ENCODE measurements at regions not wholly inside any gene's neighbourhood (a gene's known extent, or its start where the extent isn't known, plus 50 kb on each side); places are given as distances from the start of the nearest gene placed in this dataset.
A peak's percentile ranks its signal among the peaks of the same experiment; 100 is the strongest.

- no peak for TF ChIP-seq CREB1 (CRISPR knock-in tag; IDR thresholded peaks at IDR 0.05; ENCODE audit: low read depth)
- peak; percentile 53 to 72 for TF ChIP-seq CTCF (conservative IDR thresholded peaks at IDR 0.05; ENCODE audit: low read depth in 2 of 2)
- no peak for TF ChIP-seq JUNB (IDR thresholded peaks at IDR 0.05; ENCODE audit: unreplicated experiment)
- TF ChIP-seq POLR2AphosphoS5 (IDR thresholded peaks at IDR 0.05; ENCODE audit: low read depth) = no peak
- no peak for TF ChIP-seq EZH2 (IDR thresholded peaks at IDR 0.05; ENCODE audit: low read depth, unreplicated experiment)
- no peak for TF ChIP-seq REST (IDR thresholded peaks at IDR 0.05; ENCODE audit: unreplicated experiment)
- no peak for TF ChIP-seq ZNF331 (CRISPR knock-in tag; IDR thresholded peaks at IDR 0.05; ENCODE audit: low read depth)
- TF ChIP-seq NANOG (IDR thresholded peaks at IDR 0.05; ENCODE audit: borderline replicate concordance) = no peak
Measured at GRCh38 chr4:116702949-116703348, 382.4 kb downstream of the TRAM1L1 start.

Data from GM23338 (cell line).